Heart left ventricle (tissue), 13 donors: ENCODE measurements at regions not wholly inside any gene's neighbourhood (a gene's known extent, or its start where the extent isn't known, plus 50 kb on each side); places are given as distances from the start of the nearest gene placed in this dataset.

Source experiments
- POLR2A ChIP-seq, 2 donors: fragments of 450-650 bp; IDR thresholded peaks; one replicate each; pipeline ENCODE4 v1.6.1; 2017; ENCODE audit warnings: antibody characterized with exemption in 2 of 2, mild to moderate bottlenecking in 2 of 2, moderate library complexity in 2 of 2
- TF ChIP-seq, protein P1 (sequence below), 12 donors: fragments of 200-600 bp; sonication (generic) in 4 of 12; IDR thresholded peaks; one replicate each; pipeline versions ENCODE4 v1.5.0 to v1.8.0; 2018 to 2022; ENCODE audit warnings: antibody characterized with exemption in 12 of 12, mild to moderate bottlenecking in 5 of 12
- donor health status: ischemic (EF 13 %, LVEDD 7.1; RV severe dilation, severe dysfunction).
- donor health status: DM: no; HTN: yes; CAD: no.
- donor health status: DM: no; HTN: no; CAD: no.
- donor health status: ischemic (EF 25% LVEDD 6.9; RV normal size, moderate dysfunction).
- donor health status: ischemic (EF 25% LVEDD 5.7; RV mildly dilated, moderate dysfunction).
- donor health status: ischemic (EF 35%, LVEDD 5.7; RV mildly dilated, moderate dysfunction).
- donor health status: nonischemic (EF 11% LVEDD 7.7; RV severe dilation, severe dysfunction).
- donor health status: DM: yes; HTN: yes; CAD: no.
- donor health status: PGD.
- donor health status: ischemic (EF 29% LVEDD 5.4; RV normal size, mild dysfunction).
- donor health status: nonischemic (EF 23%, LVEDD 6.1; RV moderate dilation, normal function).

DNA sequence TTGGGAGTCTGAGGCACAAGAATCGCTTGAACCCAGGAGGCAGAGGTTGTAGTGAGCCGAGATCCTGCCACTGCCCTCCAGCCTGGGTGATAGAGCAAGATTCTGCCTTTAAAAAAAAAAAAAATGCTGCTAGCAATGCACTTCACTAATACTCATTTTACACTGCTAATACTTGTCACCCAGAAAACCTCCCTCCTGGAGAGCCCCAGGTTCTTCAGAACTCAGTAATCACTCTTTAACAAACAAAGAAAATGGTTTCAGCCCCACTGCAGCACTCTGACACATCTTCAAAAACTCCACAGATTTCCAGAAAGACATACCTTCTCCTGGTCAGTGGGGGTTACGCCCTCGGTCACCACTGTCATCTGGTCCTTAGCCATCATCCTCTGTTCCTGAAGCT is 366.7 kb downstream of the SHQ1 start:
- no peak for TF ChIP-seq POLR2A (IDR thresholded peaks at IDR 0.05)
- TF ChIP-seq, protein P1, sequence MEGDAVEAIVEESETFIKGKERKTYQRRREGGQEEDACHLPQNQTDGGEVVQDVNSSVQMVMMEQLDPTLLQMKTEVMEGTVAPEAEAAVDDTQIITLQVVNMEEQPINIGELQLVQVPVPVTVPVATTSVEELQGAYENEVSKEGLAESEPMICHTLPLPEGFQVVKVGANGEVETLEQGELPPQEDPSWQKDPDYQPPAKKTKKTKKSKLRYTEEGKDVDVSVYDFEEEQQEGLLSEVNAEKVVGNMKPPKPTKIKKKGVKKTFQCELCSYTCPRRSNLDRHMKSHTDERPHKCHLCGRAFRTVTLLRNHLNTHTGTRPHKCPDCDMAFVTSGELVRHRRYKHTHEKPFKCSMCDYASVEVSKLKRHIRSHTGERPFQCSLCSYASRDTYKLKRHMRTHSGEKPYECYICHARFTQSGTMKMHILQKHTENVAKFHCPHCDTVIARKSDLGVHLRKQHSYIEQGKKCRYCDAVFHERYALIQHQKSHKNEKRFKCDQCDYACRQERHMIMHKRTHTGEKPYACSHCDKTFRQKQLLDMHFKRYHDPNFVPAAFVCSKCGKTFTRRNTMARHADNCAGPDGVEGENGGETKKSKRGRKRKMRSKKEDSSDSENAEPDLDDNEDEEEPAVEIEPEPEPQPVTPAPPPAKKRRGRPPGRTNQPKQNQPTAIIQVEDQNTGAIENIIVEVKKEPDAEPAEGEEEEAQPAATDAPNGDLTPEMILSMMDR (IDR thresholded peaks at IDR 0.05) = no peak
